HG02943 (cell line): ENCODE measurements at regions not wholly inside any gene's neighbourhood (a gene's known extent, or its start where the extent isn't known, plus 50 kb on each side); places are given as distances from the start of the nearest gene placed in this dataset.

Source experiments
- ATAC-seq: cut with Tn5 transposase; IDR thresholded peaks from one replicate; pipeline ENCODE4 v1.9.1; 2021; ENCODE audit warnings: mild to moderate bottlenecking, low read depth, moderate library complexity; ENCODE audit not compliant: unreplicated experiment

GRCh38 chr6:153800580-153801188 is 238.4 kb upstream of the OPRM1 start:
- ATAC-seq: no peak

GRCh38 chr6:153790876-153791473 is 248.1 kb upstream of the OPRM1 start:
- ATAC-seq: no peak

GRCh38 chr6:153790048-153790447 is 249.0 kb upstream of the OPRM1 start:
- no peak for ATAC-seq

- no peak for ATAC-seq
Measured at GRCh38 chr6:153787341-153787606, 251.8 kb upstream of the OPRM1 start.

GRCh38 chr6:153781306-153781705 is 257.7 kb upstream of the OPRM1 start:
- ATAC-seq: no peak

GRCh38 chr6:153780011-153780410 is 259.0 kb upstream of the OPRM1 start:
- no peak for ATAC-seq

- no peak for ATAC-seq
Measured at GRCh38 chr6:153778216-153778615, 260.8 kb upstream of the OPRM1 start.

GRCh38 chr6:153771577-153771976 is 267.5 kb upstream of the OPRM1 start:
- no peak for ATAC-seq

- no peak for ATAC-seq
Measured at GRCh38 chr6:153767127-153767526, 271.9 kb upstream of the OPRM1 start.

- no peak for ATAC-seq
Measured at GRCh38 chr6:153758516-153758915, 280.5 kb upstream of the OPRM1 start.

GRCh38 chr6:153735761-153736160 is 303.3 kb upstream of the OPRM1 start:
- no peak for ATAC-seq

- no peak for ATAC-seq
Measured at GRCh38 chr6:153729189-153729588, 309.9 kb upstream of the OPRM1 start.

GRCh38 chr6:153727885-153728284 is 311.2 kb upstream of the OPRM1 start:
- no peak for ATAC-seq

- ATAC-seq: no peak
Measured at GRCh38 chr6:153725456-153725855, 313.6 kb upstream of the OPRM1 start.

GRCh38 chr6:153720732-153721131 is 318.3 kb upstream of the OPRM1 start:
- no peak for ATAC-seq

- no peak for ATAC-seq
Measured at GRCh38 chr6:153705429-153705828, 333.6 kb upstream of the OPRM1 start.

- no peak for ATAC-seq
Measured at GRCh38 chr6:153702671-153703070, 336.4 kb upstream of the OPRM1 start.

GRCh38 chr6:153698637-153699036 is 340.4 kb upstream of the OPRM1 start:
- no peak for ATAC-seq

- ATAC-seq: no peak
Measured at GRCh38 chr6:153698001-153698400, 341.0 kb upstream of the OPRM1 start.

- ATAC-seq: no peak
Measured at GRCh38 chr6:153677522-153677921, 361.5 kb upstream of the OPRM1 start.

- ATAC-seq: no peak
Measured at GRCh38 chr6:153673750-153674149, 365.3 kb upstream of the OPRM1 start.

- ATAC-seq: no peak
Measured at GRCh38 chr6:153673225-153673624, 365.8 kb upstream of the OPRM1 start.
